Activated T-cell treated with anti-CD3 and anti-CD28 coated beads, Interleukin-2, amount 50 U/mL, for 4 hours (primary cell): ENCODE measurements at regions not wholly inside any gene's neighbourhood (a gene's known extent, or its start where the extent isn't known, plus 50 kb on each side); places are given as distances from the start of the nearest gene placed in this dataset.
"Not testable (repeated sequence)": the region's sequence is repeated elsewhere in the genome, so short reads cannot be mapped to it uniquely, and the experiment has no call there.

Experiments
- ATAC-seq, 2 donors: fragments of 200-7000 bp; cut with Tn5 transposase; one replicate each; pipeline ENCODE4 v1.10.0; 2021
- DNase-seq: peaks from one replicate; pipeline ENCODE4 v3.0.0-alpha.2; 2020
- H3K27me3 Mint-ChIP-seq: one replicate; pipeline ENCODE4 v1.8.0; 2021; ENCODE audit warnings: low read depth, mixed read lengths
- H3K36me3 Mint-ChIP-seq: one replicate; pipeline ENCODE4 v1.8.0; 2022; ENCODE audit warnings: mixed read lengths; ENCODE audit not compliant: insufficient read depth
- H3K4me1 Mint-ChIP-seq: one replicate; pipeline ENCODE4 v1.8.0; 2021; ENCODE audit warnings: low read depth, mixed read lengths
- H3K4me3 Mint-ChIP-seq: one replicate; pipeline ENCODE4 v1.8.0; 2021; ENCODE audit warnings: mild to moderate bottlenecking, moderate library complexity, mixed read lengths
- H3K9me3 Mint-ChIP-seq: one replicate; pipeline ENCODE4 v1.8.0; 2021; ENCODE audit warnings: mixed read lengths

DNA sequence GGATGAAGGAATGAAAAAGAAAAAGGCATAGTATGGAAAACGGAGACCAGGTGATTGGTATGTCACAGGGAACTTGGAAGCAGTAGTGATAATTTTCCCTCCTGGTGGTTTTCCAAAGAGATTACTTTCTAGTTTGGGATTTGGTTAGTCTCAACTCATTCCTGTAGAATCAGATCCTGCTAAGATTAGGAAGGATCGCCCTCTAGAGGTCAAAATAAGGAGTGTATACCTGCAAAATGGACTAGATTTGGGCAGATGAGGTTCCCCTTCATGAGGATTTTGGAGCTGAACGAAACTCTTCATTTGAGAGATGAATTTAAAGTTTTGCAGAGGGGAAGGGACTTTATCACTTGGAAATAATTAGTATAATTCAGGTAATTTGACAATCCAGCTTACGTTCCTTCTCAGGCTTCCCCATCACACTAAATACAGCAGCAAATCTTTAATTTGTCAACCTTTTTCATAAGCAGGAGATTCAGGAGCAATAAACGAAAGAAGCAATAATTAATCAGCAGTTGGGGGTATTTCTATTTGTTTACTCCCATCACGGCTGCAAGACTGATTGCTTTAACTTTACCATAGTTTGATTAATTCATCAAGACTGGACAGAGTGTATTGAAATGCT, 65.2 kb downstream of the CCDC195 start:
- H3K4me1 Mint-ChIP-seq: peaks cover 3% of the 10 kb centered on the region
- DNase-seq (no peak), ATAC-seq (peak; percentile 61 to 66)
- H3K4me3 Mint-ChIP-seq: no peak overlapping the region
- peaks cover 3% of the 10 kb centered on the region for H3K27me3 Mint-ChIP-seq
- H3K9me3 Mint-ChIP-seq: no peaks in the 10 kb centered on the region
- no peaks in the 10 kb centered on the region for H3K36me3 Mint-ChIP-seq

DNA sequence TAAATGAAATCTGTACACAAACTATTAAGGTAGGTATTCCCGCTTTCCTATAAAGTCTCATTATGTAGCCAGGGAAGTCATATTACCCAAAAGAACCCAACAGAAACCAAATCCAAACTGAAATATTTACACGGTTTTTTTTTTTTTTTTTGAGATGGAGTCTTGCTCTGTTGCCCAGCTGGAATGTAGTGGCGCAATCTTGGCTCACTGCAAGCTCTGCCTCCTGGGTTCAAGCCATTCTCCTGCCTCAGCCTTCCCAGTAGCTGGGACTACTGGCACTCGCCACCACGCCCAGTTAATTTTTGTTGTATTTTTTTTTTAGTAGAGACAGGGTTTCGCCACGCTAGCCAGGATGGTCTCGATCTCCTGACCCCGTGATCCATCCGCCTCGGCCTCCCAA, 62.5 kb upstream of the CUL3 start:
- H3K9me3 Mint-ChIP-seq, H3K27me3 Mint-ChIP-seq, DNase-seq, ATAC-seq, H3K4me1 Mint-ChIP-seq, H3K4me3 Mint-ChIP-seq, H3K36me3 Mint-ChIP-seq: not testable (repeated sequence)

DNA sequence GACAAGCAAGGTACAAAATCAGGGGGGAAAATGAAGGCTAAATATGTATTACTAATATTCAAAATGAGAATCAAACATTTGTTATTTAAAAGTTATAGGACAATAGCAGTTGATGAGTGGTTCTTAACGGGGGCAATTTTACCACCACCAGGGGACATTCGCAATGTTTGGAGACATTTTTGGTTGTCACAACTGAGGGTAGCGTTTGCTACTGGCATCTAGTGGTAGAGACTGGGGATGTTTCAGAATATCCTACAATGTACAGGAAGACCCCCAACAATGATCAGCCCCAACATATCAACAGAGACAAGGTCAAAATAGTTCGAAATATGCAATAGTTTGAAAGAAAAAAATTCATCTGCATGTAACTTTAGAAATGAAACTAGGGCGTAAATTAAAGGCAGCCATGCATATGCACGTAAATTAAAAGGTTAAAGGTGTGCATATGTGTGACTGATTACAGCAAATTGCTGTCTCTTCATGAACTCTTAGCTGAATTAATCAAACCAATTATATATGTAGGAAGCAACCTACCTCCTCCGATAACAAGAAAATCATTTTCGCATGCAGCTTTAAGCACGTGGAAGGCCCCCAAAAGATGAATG, 61.2 kb upstream of the CUL3 start:
- no peaks in the 10 kb centered on the region for H3K36me3 Mint-ChIP-seq
- H3K4me1 Mint-ChIP-seq: peaks cover 3% of the 10 kb centered on the region
- peaks cover 3% of the 10 kb centered on the region for H3K27me3 Mint-ChIP-seq
- H3K9me3 Mint-ChIP-seq: no peaks in the 10 kb centered on the region
- ATAC-seq (no peak), DNase-seq (no peak)
- no peak overlapping the region for H3K4me3 Mint-ChIP-seq

DNA sequence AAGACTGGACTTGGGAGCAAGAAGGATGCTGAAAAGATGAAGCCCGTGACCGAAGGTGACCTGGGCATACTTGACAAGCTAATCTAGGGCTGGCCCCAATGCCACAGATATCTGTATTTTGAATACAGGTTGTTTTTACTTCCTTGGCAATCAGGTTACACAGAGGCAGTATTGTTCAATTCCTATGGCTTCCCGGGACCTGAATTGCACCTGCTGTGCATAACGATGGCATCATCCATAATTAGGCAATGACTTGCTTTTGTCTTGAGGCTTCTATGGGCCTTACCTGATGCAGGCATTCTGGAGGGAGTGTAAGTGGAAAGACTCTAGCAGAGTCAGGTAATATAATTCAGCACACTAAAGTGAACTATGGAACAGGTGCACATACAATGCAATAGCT, 60.6 kb upstream of the CUL3 start:
- no peaks in the 10 kb centered on the region for H3K9me3 Mint-ChIP-seq
- no peak overlapping the region for H3K4me3 Mint-ChIP-seq
- DNase-seq: no peak
- ATAC-seq: no peak
- H3K4me1 Mint-ChIP-seq: peaks cover 3% of the 10 kb centered on the region
- no peaks in the 10 kb centered on the region for H3K27me3 Mint-ChIP-seq
- H3K36me3 Mint-ChIP-seq: no peaks in the 10 kb centered on the region

DNA sequence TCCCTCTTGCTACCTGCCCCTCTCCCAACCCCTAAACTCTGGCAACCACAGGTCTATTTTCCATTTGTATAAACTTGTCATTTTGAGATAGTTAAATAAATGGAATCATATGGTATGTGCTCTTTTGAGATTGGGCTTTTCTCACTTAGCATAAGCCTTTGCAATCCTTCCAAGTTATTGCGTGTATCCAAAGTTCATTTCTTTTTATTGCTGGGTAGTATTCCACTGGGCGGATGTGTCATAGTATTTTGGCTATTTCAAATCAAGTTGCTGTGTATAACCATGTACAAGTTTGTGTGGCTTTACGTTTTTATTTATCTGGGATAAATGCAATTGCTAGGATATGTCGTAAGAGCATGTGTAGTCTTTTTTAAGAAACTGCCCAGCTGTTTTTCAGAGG, 55.5 kb upstream of the CUL3 start:
- DNase-seq: no peak
- no peak for ATAC-seq
- Mint-ChIP-seq H3K4me3 (no peak overlapping the region), H3K9me3 (no peaks in the 10 kb centered on the region), H3K4me1 (peaks cover 12% of the 10 kb centered on the region), H3K27me3 (no peaks in the 10 kb centered on the region), H3K36me3 (no peaks in the 10 kb centered on the region)

DNA sequence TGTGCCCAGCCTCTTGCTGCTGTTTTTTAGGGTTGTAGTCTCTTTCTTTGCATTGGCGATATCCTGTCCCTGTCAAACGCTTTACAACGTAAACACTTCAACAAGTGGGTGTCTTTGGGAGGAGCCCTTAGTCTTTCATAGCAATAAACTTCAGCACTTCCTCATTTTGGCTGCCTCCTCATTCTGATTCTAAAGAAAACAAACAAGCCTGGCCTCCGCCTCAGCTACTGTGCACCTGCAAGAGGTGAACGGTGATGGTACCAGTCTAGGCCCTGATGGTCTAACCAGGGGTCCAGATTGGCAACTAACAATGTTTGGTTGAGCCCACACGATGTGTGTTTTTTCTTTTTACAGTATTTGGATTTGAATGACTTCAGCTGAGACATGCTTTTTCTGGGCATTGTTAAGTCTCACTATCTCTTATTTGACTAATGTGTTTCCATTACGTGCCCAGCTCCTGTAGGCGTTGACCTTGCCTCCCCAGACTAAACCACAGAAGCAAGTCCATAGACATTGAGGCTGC, 53.2 kb upstream of the CUL3 start:
- peak; percentile 62 to 84 for ATAC-seq
- Mint-ChIP-seq H3K4me3 (peak overlapping the region; percentile 60), H3K27me3 (no peaks in the 10 kb centered on the region), H3K4me1 (peaks cover 12% of the 10 kb centered on the region), H3K36me3 (no peaks in the 10 kb centered on the region), H3K9me3 (no peaks in the 10 kb centered on the region)
- peak; percentile 23 for DNase-seq
